NCI-H1930 (cell line): ENCODE measurements at regions not wholly inside any gene's neighbourhood (a gene's known extent, or its start where the extent isn't known, plus 50 kb on each side); places are given as distances from the start of the nearest gene placed in this dataset.
"Not testable (repeated sequence)": the region's sequence is repeated elsewhere in the genome, so short reads cannot be mapped to it uniquely, and the experiment has no call there.

Experiments
- DNase-seq, 2 experiments: peaks; one replicate each; lab custom pipeline; 2025; lab: John Stamatoyannopoulos, UW

GRCh38 chr3:20325563-20325962 lies 139.6 kb upstream of the SGO1 start:
- DNase-seq: no peak

GRCh38 chr3:20324664-20325478 lies 138.9 kb upstream of the SGO1 start:
- DNase-seq: no peak

GRCh38 chr3:20323307-20323927 lies 137.4 kb upstream of the SGO1 start:
- no peak for DNase-seq

- no peak for DNase-seq
Observed at GRCh38 chr3:20322085-20322484, 136.1 kb upstream of the SGO1 start.

GRCh38 chr3:20321391-20322047 lies 135.5 kb upstream of the SGO1 start:
- no peak for DNase-seq

- DNase-seq: no peak
Observed at GRCh38 chr3:20320489-20320888, 134.5 kb upstream of the SGO1 start.

GRCh38 chr3:20319551-20319950 lies 133.5 kb upstream of the SGO1 start:
- no peak for DNase-seq

- no peak for DNase-seq
Observed at GRCh38 chr3:20317616-20318015, 131.6 kb upstream of the SGO1 start.

GRCh38 chr3:20316238-20316637 lies 130.2 kb upstream of the SGO1 start:
- DNase-seq: no peak

GRCh38 chr3:20310629-20311028 lies 124.6 kb upstream of the SGO1 start:
- DNase-seq: no peak

GRCh38 chr3:20307383-20307782 lies 121.4 kb upstream of the SGO1 start:
- DNase-seq: no peak

GRCh38 chr3:20305647-20306046 lies 119.6 kb upstream of the SGO1 start:
- no peak for DNase-seq

GRCh38 chr3:20302766-20303165 lies 116.8 kb upstream of the SGO1 start:
- no peak for DNase-seq

GRCh38 chr3:20288050-20288449 lies 102.0 kb upstream of the SGO1 start:
- no peak for DNase-seq

GRCh38 chr3:20280257-20280656 lies 94.3 kb upstream of the SGO1 start:
- no peak for DNase-seq

GRCh38 chr3:20265977-20266376 lies 80.0 kb upstream of the SGO1 start:
- DNase-seq: not testable (repeated sequence)

- no peak for DNase-seq
Observed at GRCh38 chr3:20264900-20265567, 79.0 kb upstream of the SGO1 start.

- no peak for DNase-seq
Observed at GRCh38 chr3:20258371-20258770, 72.4 kb upstream of the SGO1 start.

- DNase-seq: no peak
Observed at GRCh38 chr3:20256144-20256543, 70.1 kb upstream of the SGO1 start.

GRCh38 chr3:20254268-20255117 lies 68.5 kb upstream of the SGO1 start:
- DNase-seq: no peak

GRCh38 chr3:20250786-20251185 lies 64.8 kb upstream of the SGO1 start:
- no peak for DNase-seq

GRCh38 chr3:20250314-20250713 lies 64.3 kb upstream of the SGO1 start:
- no peak for DNase-seq
